HL-60 (cell line): ENCODE measurements at regions not wholly inside any gene's neighbourhood (a gene's known extent, or its start where the extent isn't known, plus 50 kb on each side); places are given as distances from the start of the nearest gene placed in this dataset.

Source experiments
- DNase-seq, 2 experiments: peaks; one replicate each; pipeline ENCODE4 v3.0.0-alpha.2; 2010 to 2020; ENCODE audit warnings: low read depth in 1 of 2, low spot score in 1 of 2
- H3K27ac ChIP-seq: fragments of 250-450 bp; sonication (Bioruptor Pico); replicated peaks from 2 replicates; pipeline ENCODE4 v1.5.1; 2020; ENCODE audit warnings: mild to moderate bottlenecking, moderate library complexity
- H3K27me3 ChIP-seq: fragments of 250-450 bp; sonication (Bioruptor Pico); 2 replicates; pipeline ENCODE4 v1.5.1; 2021; ENCODE audit warnings: mild to moderate bottlenecking, moderate library complexity; ENCODE audit not compliant: insufficient read depth, poor library complexity, severe bottlenecking
- H3K4me3 ChIP-seq: replicated peaks from 2 replicates; pipeline ENCODE4 v1.5.1; 2011; ENCODE audit warnings: mild to moderate bottlenecking, control low read depth, low read length; ENCODE audit not compliant: insufficient read depth
- GABPA ChIP-seq: IDR thresholded peaks from 2 replicates; pipeline ENCODE4 v1.6.1; 2012; ENCODE audit warnings: low read depth
- POLR2AphosphoS5 ChIP-seq: IDR thresholded peaks from 2 replicates; pipeline ENCODE4 v1.6.1; 2012; ENCODE audit warnings: low read depth
- SPI1 ChIP-seq: IDR thresholded peaks from 2 replicates; pipeline ENCODE4 v1.6.1; 2012; ENCODE audit warnings: low read depth, mild to moderate bottlenecking, borderline replicate concordance
- TF ChIP-seq, protein P1 (sequence below): IDR thresholded peaks from 2 replicates; pipeline ENCODE4 v1.6.1; 2012; ENCODE audit warnings: low read depth; ENCODE audit not compliant: insufficient replicate concordance
- TF ChIP-seq, protein P2 (sequence below): IDR thresholded peaks from one replicate; pipeline ENCODE4 v1.5.1; 2011; ENCODE audit warnings: low read length, control low read depth, inconsistent platforms; ENCODE audit not compliant: insufficient read depth

DNA sequence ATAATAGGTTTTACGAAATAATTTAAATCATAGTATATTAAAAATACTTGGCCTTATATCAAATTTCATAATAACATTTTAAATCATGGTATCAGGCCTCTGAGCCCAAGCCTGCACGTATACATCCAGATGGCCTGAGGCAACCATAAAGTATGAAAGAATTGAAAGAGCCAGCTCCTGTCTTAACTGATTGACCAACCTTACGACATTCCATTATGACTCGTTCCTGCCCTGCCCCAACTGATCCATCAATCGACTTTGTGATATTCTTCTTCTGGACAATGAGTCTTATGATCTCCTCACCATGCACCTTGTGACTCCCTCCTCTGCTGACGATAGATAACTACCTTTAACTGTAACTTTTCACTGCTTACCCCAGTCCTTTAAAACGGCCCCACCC lies 545.0 kb downstream of the MTRR start:
- TF ChIP-seq, protein P1, sequence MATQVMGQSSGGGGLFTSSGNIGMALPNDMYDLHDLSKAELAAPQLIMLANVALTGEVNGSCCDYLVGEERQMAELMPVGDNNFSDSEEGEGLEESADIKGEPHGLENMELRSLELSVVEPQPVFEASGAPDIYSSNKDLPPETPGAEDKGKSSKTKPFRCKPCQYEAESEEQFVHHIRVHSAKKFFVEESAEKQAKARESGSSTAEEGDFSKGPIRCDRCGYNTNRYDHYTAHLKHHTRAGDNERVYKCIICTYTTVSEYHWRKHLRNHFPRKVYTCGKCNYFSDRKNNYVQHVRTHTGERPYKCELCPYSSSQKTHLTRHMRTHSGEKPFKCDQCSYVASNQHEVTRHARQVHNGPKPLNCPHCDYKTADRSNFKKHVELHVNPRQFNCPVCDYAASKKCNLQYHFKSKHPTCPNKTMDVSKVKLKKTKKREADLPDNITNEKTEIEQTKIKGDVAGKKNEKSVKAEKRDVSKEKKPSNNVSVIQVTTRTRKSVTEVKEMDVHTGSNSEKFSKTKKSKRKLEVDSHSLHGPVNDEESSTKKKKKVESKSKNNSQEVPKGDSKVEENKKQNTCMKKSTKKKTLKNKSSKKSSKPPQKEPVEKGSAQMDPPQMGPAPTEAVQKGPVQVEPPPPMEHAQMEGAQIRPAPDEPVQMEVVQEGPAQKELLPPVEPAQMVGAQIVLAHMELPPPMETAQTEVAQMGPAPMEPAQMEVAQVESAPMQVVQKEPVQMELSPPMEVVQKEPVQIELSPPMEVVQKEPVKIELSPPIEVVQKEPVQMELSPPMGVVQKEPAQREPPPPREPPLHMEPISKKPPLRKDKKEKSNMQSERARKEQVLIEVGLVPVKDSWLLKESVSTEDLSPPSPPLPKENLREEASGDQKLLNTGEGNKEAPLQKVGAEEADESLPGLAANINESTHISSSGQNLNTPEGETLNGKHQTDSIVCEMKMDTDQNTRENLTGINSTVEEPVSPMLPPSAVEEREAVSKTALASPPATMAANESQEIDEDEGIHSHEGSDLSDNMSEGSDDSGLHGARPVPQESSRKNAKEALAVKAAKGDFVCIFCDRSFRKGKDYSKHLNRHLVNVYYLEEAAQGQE, result no peak
- TF ChIP-seq, protein P2, sequence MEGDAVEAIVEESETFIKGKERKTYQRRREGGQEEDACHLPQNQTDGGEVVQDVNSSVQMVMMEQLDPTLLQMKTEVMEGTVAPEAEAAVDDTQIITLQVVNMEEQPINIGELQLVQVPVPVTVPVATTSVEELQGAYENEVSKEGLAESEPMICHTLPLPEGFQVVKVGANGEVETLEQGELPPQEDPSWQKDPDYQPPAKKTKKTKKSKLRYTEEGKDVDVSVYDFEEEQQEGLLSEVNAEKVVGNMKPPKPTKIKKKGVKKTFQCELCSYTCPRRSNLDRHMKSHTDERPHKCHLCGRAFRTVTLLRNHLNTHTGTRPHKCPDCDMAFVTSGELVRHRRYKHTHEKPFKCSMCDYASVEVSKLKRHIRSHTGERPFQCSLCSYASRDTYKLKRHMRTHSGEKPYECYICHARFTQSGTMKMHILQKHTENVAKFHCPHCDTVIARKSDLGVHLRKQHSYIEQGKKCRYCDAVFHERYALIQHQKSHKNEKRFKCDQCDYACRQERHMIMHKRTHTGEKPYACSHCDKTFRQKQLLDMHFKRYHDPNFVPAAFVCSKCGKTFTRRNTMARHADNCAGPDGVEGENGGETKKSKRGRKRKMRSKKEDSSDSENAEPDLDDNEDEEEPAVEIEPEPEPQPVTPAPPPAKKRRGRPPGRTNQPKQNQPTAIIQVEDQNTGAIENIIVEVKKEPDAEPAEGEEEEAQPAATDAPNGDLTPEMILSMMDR, result no peak
- no peak for TF ChIP-seq POLR2AphosphoS5
- no peak for TF ChIP-seq SPI1
- TF ChIP-seq GABPA, result no peak
- no peak overlapping the region for H3K27ac ChIP-seq
- no peaks in the 10 kb centered on the region for H3K27me3 ChIP-seq
- no peak for DNase-seq
- H3K4me3 ChIP-seq, result no peak overlapping the region

- TF ChIP-seq, protein P1, result no peak
- no peak for TF ChIP-seq GABPA
- no peak for TF ChIP-seq POLR2AphosphoS5
- no peak for TF ChIP-seq SPI1
- TF ChIP-seq, protein P2, result no peak
- no peaks in the 10 kb centered on the region for H3K27me3 ChIP-seq
- H3K4me3 ChIP-seq, result no peak overlapping the region
- no peak for DNase-seq
- no peak overlapping the region for H3K27ac ChIP-seq
Observed at GRCh38 chr5:8417316-8418048, 548.5 kb downstream of the MTRR start.

- DNase-seq, result no peak
- Histone ChIP-seq H3K27me3 (no peaks in the 10 kb centered on the region), H3K27ac (no peak overlapping the region), H3K4me3 (no peak overlapping the region)
- TF ChIP-seq SPI1 (no peak), GABPA (no peak), POLR2AphosphoS5 (no peak)
- TF ChIP-seq, protein P2, result no peak
- TF ChIP-seq, protein P1, result no peak
Observed at GRCh38 chr5:8418049-8418426, 549.1 kb downstream of the MTRR start.
